NT2/D1 (cell line): ENCODE measurements at regions not wholly inside any gene's neighbourhood (a gene's known extent, or its start where the extent isn't known, plus 50 kb on each side); places are given as distances from the start of the nearest gene placed in this dataset.
"Not testable (repeated sequence)": the region's sequence is repeated elsewhere in the genome, so short reads cannot be mapped to it uniquely, and the experiment has no call there.

ENCODE experiments used
- YY1 ChIP-seq: IDR thresholded peaks from 2 replicates; pipeline ENCODE4 v1.6.1; 2011; ENCODE audit not compliant: insufficient read length, insufficient read depth
- ZNF274 ChIP-seq: IDR thresholded peaks from 2 replicates; pipeline ENCODE4 v1.6.1; 2011; ENCODE audit warnings: mild to moderate bottlenecking, low read depth, low read length

DNA sequence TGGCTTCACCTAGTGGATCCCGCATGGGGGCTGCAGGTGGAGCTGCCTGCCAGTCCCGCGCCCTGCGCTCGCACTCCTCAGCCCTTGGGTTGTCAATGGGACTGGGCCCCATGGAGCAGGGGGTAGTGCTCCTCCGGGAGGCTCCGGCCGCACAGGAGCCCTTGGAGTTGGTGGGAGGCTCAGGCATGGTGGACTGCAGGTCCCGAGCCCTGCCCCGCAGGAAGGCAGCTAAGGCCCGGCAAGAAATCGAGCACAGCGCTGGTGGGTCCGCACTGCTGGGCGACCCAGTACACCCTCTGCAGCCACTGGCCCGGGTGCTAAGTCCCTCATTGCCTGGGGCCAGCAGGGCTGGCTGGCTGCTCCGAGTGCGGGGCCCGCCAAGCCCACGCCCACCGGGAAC is 231.2 kb upstream of the TECRL start:
- TF ChIP-seq YY1, ZNF274: not testable (repeated sequence)
